Liver (tissue), 8 donors: ENCODE measurements at regions not wholly inside any gene's neighbourhood (a gene's known extent, or its start where the extent isn't known, plus 50 kb on each side); places are given as distances from the start of the nearest gene placed in this dataset.

ENCODE experiments used
- DNase-seq: peaks from one replicate; pipeline ENCODE4 v3.0.0-alpha.2; 2017; ENCODE audit warnings: low spot score
- H3K27ac ChIP-seq, 2 donors: one replicate each; pipeline ENCODE4 v1.7.0; 2013; ENCODE audit warnings: inconsistent platforms in 2 of 2, low read length in 2 of 2, control low read depth in 1 of 2, low read depth in 1 of 2, mild to moderate bottlenecking in 1 of 2
- H3K27me3 ChIP-seq, 4 donors: one replicate each; pipeline versions ENCODE4 v1.6.1 to v1.7.0; 2013; ENCODE audit warnings: low read length in 3 of 4, inconsistent platforms in 1 of 4, mild to moderate bottlenecking in 1 of 4, moderate library complexity in 1 of 4; ENCODE audit not compliant: control insufficient read depth in 4 of 4, insufficient read depth in 4 of 4
- H3K36me3 ChIP-seq, 4 donors: one replicate each; pipeline versions ENCODE4 v1.6.1 to v1.7.0; 2013; ENCODE audit warnings: low read length in 3 of 4, mild to moderate bottlenecking in 3 of 4, low read depth in 1 of 4, moderate library complexity in 1 of 4; ENCODE audit not compliant: control insufficient read depth in 4 of 4, insufficient read depth in 3 of 4
- H3K4me1 ChIP-seq, 4 donors: one replicate each; pipeline versions ENCODE4 v1.6.1 to v1.7.0; 2013; ENCODE audit warnings: low read length in 3 of 4, mild to moderate bottlenecking in 3 of 4, moderate library complexity in 1 of 4; ENCODE audit not compliant: control insufficient read depth in 4 of 4, insufficient read depth in 4 of 4
- H3K4me3 ChIP-seq, 3 donors: one replicate each; pipeline versions ENCODE4 v1.6.1 to v1.7.0; 2013; ENCODE audit warnings: low read length in 3 of 3, control low read depth in 1 of 3, low read depth in 1 of 3, mild to moderate bottlenecking in 1 of 3
- H3K9ac ChIP-seq, 2 donors: one replicate each; pipeline ENCODE4 v1.7.0; 2013; ENCODE audit warnings: low read length in 2 of 2, mild to moderate bottlenecking in 2 of 2, moderate library complexity in 2 of 2, control low read depth in 1 of 2, low read depth in 1 of 2
- H3K9me3 ChIP-seq, 4 donors: one replicate each; pipeline versions ENCODE4 v1.6.1 to v1.7.0; 2013; ENCODE audit warnings: low read length in 3 of 4; ENCODE audit not compliant: control insufficient read depth in 4 of 4
- CTCF ChIP-seq: fragments of 150-350 bp; IDR thresholded peaks from 2 replicates; pipeline ENCODE4 v1.5.1; 2017; ENCODE audit warnings: improper control_type of control experiment, low read depth, low read length; ENCODE audit not compliant: missing input control
- EGR1 ChIP-seq, 2 donors: IDR thresholded peaks; 2 replicates each; pipeline ENCODE4 v1.6.1; 2016 to 2018; ENCODE audit warnings: antibody characterized with exemption in 2 of 2, low read depth in 2 of 2
- FOXA1 ChIP-seq: IDR thresholded peaks from 2 replicates; pipeline ENCODE4 v1.6.1; 2016; ENCODE audit warnings: antibody characterized with exemption
- FOXA2 ChIP-seq: IDR thresholded peaks from 2 replicates; pipeline ENCODE4 v1.6.1; 2016; ENCODE audit warnings: antibody characterized with exemption
- GABPA ChIP-seq, 2 donors: IDR thresholded peaks in 1 of 2; conservative IDR thresholded peaks in 1 of 2; 2 replicates each; pipeline ENCODE4 v1.6.1; 2016; ENCODE audit warnings: antibody characterized with exemption in 2 of 2, mild to moderate bottlenecking in 1 of 2, moderate library complexity in 1 of 2
- HNF4A ChIP-seq, 2 donors: conservative IDR thresholded peaks; 2 replicates each; pipeline ENCODE4 v1.6.1; 2016; ENCODE audit warnings: antibody characterized with exemption in 2 of 2, mild to moderate bottlenecking in 2 of 2
- HNF4G ChIP-seq: IDR thresholded peaks from 2 replicates; pipeline ENCODE4 v1.6.1; 2016; ENCODE audit warnings: antibody characterized with exemption
- JUND ChIP-seq, 2 donors: IDR thresholded peaks; 2 replicates each; pipeline ENCODE4 v1.6.1; 2016; ENCODE audit warnings: antibody characterized with exemption in 2 of 2
- NR2F2 ChIP-seq: IDR thresholded peaks from 2 replicates; pipeline ENCODE4 v1.6.1; 2016; ENCODE audit warnings: antibody characterized with exemption
- RAD21 ChIP-seq, 2 donors: IDR thresholded peaks; 2 replicates each; pipeline ENCODE4 v1.6.1; 2016; ENCODE audit warnings: antibody characterized with exemption in 2 of 2, mild to moderate bottlenecking in 2 of 2
- RXRA ChIP-seq, 2 donors: IDR thresholded peaks; 2 replicates each; pipeline ENCODE4 v1.6.1; 2017 to 2018; ENCODE audit warnings: antibody characterized with exemption in 2 of 2, mild to moderate bottlenecking in 1 of 2
- SP1 ChIP-seq: IDR thresholded peaks from 2 replicates; pipeline ENCODE4 v1.6.1; 2018; ENCODE audit warnings: antibody characterized with exemption, mild to moderate bottlenecking
- TAF1 ChIP-seq: conservative IDR thresholded peaks from 2 replicates; pipeline ENCODE4 v1.6.1; 2016; ENCODE audit warnings: antibody characterized with exemption, mild to moderate bottlenecking
- YY1 ChIP-seq: IDR thresholded peaks from 2 replicates; pipeline ENCODE4 v1.6.1; 2016; ENCODE audit warnings: antibody characterized with exemption, mild to moderate bottlenecking
- WGBS: extraction: QIAGEN DNeasy Blood & Tissue Kit; methylation state at CpG from one replicate; pipeline ENCODE4 v1.1.7; 2013; 5-methylcytosine and 5-hydroxymethylcytosine counted together
- TF ChIP-seq, protein P1 (sequence below): IDR thresholded peaks from 2 replicates; pipeline ENCODE4 v1.6.1; 2016; ENCODE audit warnings: antibody characterized with exemption
- TF ChIP-seq, protein P2 (sequence below): IDR thresholded peaks from 2 replicates; pipeline ENCODE4 v1.6.1; 2016; ENCODE audit warnings: antibody characterized with exemption
- TF ChIP-seq, protein P3 (sequence below): IDR thresholded peaks from 2 replicates; pipeline ENCODE4 v1.6.1; 2016; ENCODE audit warnings: antibody characterized with exemption
- TF ChIP-seq, protein P4 (sequence below): IDR thresholded peaks from 2 replicates; pipeline ENCODE4 v1.6.1; 2016; ENCODE audit warnings: antibody characterized with exemption, mild to moderate bottlenecking
- donor health status: healthy.
- donor health status: healthy.
- donor health status: healthy.
- donor health status: healthy.
- donor health status: healthy.

GRCh38 chr5:2256691-2257280 is 374.1 kb upstream of the IRX4 start (continued):
- no peak for TF ChIP-seq GABPA (IDR thresholded peaks at IDR 0.05 in 1 of 2, conservative IDR thresholded peaks at IDR 0.05 in 1 of 2)
- no peak for TF ChIP-seq YY1
- no peak for TF ChIP-seq FOXA2
- TF ChIP-seq HNF4A (conservative IDR thresholded peaks at IDR 0.05): no peak
- TF ChIP-seq JUND (IDR thresholded peaks at IDR 0.05): no peak

DNA sequence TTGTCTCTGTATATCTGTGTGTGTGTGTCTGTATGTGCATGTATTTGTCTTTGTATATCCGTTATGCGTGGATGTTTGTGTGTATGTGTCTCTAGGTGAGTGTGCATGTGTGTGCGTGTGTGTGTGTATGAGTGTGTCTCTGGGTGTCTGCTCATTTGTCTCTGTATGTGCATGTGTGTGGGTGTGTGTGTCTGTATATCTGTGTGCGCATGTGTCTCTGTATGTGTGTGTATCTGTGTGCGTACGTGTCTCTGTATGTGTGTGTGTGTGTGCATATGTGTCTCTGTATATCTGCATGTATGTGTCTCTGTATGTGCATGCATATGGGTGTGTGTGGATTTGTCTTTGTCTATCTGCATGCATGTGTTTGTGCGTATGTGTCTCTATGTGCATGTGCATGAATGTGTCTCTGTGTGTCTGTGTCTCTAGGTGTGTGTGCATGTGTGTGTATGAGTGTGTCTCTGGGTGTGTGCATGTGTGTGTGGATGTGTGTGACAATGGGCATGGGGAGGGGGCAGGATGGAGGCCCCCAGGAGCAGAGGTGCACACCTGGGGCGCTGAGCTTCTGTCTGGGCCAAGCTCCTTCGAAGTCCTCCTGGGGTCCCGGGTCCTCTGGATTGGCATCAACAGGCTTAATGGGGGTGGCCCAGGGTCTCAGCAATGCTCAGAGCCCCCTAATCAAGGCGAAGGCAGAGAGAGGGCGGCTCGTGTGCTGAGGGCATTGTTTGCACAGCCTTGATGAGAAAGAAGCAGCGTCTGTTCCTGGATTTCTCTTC is 373.4 kb upstream of the IRX4 start:
- no peak for TF ChIP-seq NR2F2
- no peak overlapping the region for H3K4me3 ChIP-seq
- peaks cover 0 to 3% (median 0%) of the 10 kb centered on the region in 4 donors for H3K27me3 ChIP-seq
- H3K9ac ChIP-seq: no peak overlapping the region
- no peaks in the 10 kb centered on the region for H3K36me3 ChIP-seq
- no peaks in the 10 kb centered on the region for H3K4me1 ChIP-seq
- H3K27ac ChIP-seq: no peak overlapping the region
- no peak for DNase-seq
- H3K9me3 ChIP-seq: no peaks in the 10 kb centered on the region
- WGBS: 79% methylated on average over 14 of the region's 14 CpGs

DNA sequence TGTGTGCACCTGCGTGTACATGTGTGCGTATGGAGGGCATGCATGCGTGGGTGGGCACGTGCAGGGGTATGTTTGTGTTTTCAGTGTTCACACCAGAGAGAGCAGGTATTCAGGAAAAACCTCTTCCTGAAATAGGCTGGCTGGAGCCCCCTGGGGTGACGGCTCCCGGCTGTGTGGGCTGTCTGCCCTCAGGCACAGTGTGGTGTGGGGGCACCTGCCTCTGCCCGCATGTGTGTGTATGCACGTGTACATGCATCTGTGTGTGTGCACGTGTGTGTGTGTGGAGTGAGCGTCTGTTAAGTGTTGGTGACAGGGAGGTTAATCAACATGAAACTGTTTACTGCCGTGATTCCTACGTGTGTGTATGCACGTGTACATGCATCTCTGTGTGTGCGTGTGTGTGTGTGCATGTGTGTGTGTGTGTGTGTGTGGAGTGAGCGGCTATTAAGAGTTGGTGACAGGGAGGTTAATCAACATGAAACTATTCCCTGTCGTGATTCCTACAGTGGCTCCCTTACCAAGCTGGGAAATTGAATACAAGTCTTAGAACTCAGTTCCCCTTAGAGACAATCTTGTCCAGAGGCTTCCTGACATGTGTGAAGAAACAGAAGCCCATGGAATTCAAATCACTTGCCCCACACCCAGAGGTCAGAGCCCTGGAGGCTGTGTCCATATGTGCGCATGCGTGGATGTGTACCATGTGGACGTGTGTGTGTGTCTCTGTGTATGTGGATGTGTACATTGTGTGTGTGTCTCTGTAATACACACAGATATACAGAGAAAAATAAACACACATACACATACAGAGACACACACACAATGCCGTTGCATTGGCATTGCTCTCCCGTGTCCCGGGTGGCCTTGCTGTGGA is 372.4 kb upstream of the IRX4 start:
- peaks cover 0 to under 1% (median 0%) of the 10 kb centered on the region in 4 donors for H3K27me3 ChIP-seq
- no peaks in the 10 kb centered on the region for H3K36me3 ChIP-seq
- 78% methylated on average over 22 of the region's 22 CpGs for WGBS
- H3K9me3 ChIP-seq: no peaks in the 10 kb centered on the region
- no peak overlapping the region for H3K4me3 ChIP-seq
- no peaks in the 10 kb centered on the region for H3K4me1 ChIP-seq
- no peak overlapping the region for H3K27ac ChIP-seq
- TF ChIP-seq, protein P1, sequence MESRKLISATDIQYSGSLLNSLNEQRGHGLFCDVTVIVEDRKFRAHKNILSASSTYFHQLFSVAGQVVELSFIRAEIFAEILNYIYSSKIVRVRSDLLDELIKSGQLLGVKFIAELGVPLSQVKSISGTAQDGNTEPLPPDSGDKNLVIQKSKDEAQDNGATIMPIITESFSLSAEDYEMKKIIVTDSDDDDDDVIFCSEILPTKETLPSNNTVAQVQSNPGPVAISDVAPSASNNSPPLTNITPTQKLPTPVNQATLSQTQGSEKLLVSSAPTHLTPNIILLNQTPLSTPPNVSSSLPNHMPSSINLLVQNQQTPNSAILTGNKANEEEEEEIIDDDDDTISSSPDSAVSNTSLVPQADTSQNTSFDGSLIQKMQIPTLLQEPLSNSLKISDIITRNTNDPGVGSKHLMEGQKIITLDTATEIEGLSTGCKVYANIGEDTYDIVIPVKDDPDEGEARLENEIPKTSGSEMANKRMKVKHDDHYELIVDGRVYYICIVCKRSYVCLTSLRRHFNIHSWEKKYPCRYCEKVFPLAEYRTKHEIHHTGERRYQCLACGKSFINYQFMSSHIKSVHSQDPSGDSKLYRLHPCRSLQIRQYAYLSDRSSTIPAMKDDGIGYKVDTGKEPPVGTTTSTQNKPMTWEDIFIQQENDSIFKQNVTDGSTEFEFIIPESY: no peak
- TF ChIP-seq NR2F2: no peak
- TF ChIP-seq FOXA1: no peak
- no peak for TF ChIP-seq CTCF
- no peak for TF ChIP-seq GABPA (IDR thresholded peaks at IDR 0.05 in 1 of 2, conservative IDR thresholded peaks at IDR 0.05 in 1 of 2)
- no peak for TF ChIP-seq FOXA2
- no peak for TF ChIP-seq SP1
- no peak for TF ChIP-seq JUND (IDR thresholded peaks at IDR 0.05)
- no peak for TF ChIP-seq YY1
- TF ChIP-seq, protein P2, sequence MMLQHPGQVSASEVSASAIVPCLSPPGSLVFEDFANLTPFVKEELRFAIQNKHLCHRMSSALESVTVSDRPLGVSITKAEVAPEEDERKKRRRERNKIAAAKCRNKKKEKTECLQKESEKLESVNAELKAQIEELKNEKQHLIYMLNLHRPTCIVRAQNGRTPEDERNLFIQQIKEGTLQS: no peak
- TF ChIP-seq HNF4A (conservative IDR thresholded peaks at IDR 0.05): no peak
- TF ChIP-seq RAD21 (IDR thresholded peaks at IDR 0.05): no peak
- TF ChIP-seq, protein P3, sequence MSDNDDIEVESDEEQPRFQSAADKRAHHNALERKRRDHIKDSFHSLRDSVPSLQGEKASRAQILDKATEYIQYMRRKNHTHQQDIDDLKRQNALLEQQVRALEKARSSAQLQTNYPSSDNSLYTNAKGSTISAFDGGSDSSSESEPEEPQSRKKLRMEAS: no peak
- no peak for TF ChIP-seq EGR1 (IDR thresholded peaks at IDR 0.05; ENCODE audit: low read depth in 2 of 2)
- TF ChIP-seq RXRA (IDR thresholded peaks at IDR 0.05): no peak
- TF ChIP-seq, protein P4, sequence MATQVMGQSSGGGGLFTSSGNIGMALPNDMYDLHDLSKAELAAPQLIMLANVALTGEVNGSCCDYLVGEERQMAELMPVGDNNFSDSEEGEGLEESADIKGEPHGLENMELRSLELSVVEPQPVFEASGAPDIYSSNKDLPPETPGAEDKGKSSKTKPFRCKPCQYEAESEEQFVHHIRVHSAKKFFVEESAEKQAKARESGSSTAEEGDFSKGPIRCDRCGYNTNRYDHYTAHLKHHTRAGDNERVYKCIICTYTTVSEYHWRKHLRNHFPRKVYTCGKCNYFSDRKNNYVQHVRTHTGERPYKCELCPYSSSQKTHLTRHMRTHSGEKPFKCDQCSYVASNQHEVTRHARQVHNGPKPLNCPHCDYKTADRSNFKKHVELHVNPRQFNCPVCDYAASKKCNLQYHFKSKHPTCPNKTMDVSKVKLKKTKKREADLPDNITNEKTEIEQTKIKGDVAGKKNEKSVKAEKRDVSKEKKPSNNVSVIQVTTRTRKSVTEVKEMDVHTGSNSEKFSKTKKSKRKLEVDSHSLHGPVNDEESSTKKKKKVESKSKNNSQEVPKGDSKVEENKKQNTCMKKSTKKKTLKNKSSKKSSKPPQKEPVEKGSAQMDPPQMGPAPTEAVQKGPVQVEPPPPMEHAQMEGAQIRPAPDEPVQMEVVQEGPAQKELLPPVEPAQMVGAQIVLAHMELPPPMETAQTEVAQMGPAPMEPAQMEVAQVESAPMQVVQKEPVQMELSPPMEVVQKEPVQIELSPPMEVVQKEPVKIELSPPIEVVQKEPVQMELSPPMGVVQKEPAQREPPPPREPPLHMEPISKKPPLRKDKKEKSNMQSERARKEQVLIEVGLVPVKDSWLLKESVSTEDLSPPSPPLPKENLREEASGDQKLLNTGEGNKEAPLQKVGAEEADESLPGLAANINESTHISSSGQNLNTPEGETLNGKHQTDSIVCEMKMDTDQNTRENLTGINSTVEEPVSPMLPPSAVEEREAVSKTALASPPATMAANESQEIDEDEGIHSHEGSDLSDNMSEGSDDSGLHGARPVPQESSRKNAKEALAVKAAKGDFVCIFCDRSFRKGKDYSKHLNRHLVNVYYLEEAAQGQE: no peak
- no peak for TF ChIP-seq TAF1
- no peak for TF ChIP-seq HNF4G
- no peak overlapping the region for H3K9ac ChIP-seq
- DNase-seq: no peak
